ENCODE measurements at regions not wholly inside any gene's neighbourhood (a gene's known extent, or its start where the extent isn't known, plus 50 kb on each side); places are given as distances from the start of the nearest gene placed in this dataset.
A peak's percentile ranks its signal among the peaks of the same experiment; 100 is the strongest.
"Not testable (repeated sequence)": the region's sequence is repeated elsewhere in the genome, so short reads cannot be mapped to it uniquely, and the experiment has no call there.

DNA sequence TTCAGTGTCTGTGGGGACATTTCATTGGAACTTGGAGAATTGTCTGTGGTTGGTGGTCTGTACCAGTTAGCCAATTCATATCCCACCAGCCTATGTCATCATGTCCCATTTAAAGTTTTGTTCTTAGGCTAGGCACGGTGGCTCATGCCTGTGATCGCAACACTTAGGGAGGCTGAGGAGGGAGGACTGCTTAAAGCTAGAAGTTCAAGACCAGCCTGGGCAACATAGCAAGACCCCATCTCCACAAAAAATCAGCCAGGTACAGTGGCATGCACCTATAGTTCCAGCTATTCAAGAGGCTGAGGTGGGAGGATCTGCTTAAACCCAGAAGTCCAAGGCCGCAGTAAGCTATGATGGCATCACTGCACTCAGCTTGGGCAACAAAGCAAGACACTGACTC is 55.6 kb upstream of the CCND1 start:
- in situ Hi-C loops (cut with HindIII; ENCODE audit: low sequenced_read_pairs), result no loop called here
- TF ChIP-seq, protein P1, sequence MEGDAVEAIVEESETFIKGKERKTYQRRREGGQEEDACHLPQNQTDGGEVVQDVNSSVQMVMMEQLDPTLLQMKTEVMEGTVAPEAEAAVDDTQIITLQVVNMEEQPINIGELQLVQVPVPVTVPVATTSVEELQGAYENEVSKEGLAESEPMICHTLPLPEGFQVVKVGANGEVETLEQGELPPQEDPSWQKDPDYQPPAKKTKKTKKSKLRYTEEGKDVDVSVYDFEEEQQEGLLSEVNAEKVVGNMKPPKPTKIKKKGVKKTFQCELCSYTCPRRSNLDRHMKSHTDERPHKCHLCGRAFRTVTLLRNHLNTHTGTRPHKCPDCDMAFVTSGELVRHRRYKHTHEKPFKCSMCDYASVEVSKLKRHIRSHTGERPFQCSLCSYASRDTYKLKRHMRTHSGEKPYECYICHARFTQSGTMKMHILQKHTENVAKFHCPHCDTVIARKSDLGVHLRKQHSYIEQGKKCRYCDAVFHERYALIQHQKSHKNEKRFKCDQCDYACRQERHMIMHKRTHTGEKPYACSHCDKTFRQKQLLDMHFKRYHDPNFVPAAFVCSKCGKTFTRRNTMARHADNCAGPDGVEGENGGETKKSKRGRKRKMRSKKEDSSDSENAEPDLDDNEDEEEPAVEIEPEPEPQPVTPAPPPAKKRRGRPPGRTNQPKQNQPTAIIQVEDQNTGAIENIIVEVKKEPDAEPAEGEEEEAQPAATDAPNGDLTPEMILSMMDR (IDR thresholded peaks at IDR 0.05; ENCODE audit: low read depth, low read length, missing control alignments), result no peak
- no peak for DNase-seq (ENCODE audit: low read depth)
- no peak overlapping the region for H3K4me3 ChIP-seq (ENCODE audit: low read depth, low read length)

DNA sequence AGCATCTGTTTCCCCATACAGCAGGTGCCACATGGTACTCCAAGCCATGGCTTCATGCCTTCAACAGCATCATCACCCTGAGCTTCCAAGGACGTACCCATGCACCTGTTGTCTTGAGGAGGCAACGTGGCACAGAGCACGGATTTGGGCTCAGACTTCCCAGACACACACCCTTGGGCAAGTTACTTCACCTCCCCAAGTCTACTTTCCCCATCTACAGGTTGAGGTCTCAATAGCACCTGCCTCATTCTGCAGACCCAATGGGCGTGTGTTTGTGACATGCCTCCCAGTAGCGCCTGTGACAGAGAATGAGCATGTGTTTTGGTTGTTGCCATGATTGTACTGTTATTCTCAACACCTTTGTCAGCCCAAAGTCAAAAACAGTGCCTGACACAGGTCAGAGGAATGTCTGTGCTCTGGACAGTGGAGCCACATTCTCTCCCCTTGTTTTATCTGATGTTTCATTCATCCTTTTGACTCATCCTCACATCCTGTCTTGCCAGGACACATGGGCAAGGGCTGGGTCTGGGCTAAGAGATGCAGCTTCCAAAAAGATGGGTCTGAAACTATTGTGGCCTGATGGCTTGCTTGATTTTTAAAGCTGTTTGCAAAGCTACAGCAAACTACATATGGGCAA is 53.4 kb upstream of the CCND1 start:
- DNase-seq (ENCODE audit: low read depth), result no peak
- no peak overlapping the region for H3K4me3 ChIP-seq (ENCODE audit: low read depth, low read length)
- TF ChIP-seq, protein P1 (IDR thresholded peaks at IDR 0.05; ENCODE audit: low read depth, low read length, missing control alignments), result no peak
- in situ Hi-C loops (cut with HindIII; ENCODE audit: low sequenced_read_pairs), result no loop called here

DNA sequence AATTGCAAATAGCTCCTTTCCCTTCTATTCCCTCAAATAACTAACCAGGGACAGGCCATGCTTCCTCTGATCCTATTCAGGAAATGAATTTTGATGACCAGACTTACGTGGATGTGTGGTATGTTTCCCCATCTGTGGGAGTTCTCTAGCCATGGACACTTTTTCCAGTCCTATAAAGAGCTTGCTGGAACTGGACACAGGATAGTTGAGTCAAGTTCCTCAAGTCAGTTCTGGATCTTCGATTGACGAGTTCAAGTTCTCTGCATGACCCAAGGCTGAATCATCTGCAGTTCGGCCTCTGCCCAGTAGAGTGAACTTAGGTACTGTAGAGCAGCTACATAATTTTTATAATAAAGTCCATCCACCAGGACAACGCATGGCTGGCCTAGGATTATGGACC is 52.7 kb upstream of the CCND1 start:
- no peak for DNase-seq (ENCODE audit: low read depth)
- TF ChIP-seq, protein P1 (IDR thresholded peaks at IDR 0.05; ENCODE audit: low read depth, low read length, missing control alignments), result peak; percentile 40
- H3K4me3 ChIP-seq (ENCODE audit: low read depth, low read length), result no peak overlapping the region
- in situ Hi-C loops (cut with HindIII; ENCODE audit: low sequenced_read_pairs), result no loop called here

DNA sequence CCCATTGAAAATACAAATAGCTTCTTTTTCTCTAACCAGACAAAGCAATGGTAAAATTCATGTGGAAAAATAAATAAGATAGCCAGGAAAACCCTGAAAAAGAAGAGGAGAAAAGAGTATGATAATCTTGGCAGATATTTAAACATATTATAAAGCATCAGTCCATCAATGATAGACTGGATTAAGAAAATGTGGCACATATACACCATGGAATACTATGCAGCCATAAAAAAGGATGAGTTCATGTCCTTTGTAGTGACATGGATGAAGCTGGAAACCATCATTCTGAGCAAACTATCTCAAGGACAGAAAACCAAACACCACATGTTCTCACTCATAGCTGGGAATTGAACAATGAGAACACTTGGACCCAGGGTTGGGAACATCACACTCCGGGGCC is 50.9 kb upstream of the CCND1 start:
- H3K4me3 ChIP-seq (ENCODE audit: low read depth, low read length); in situ Hi-C loops (cut with HindIII; ENCODE audit: low sequenced_read_pairs); DNase-seq (ENCODE audit: low read depth): not testable (repeated sequence)
